ENCODE measurements at regions not wholly inside any gene's neighbourhood (a gene's known extent, or its start where the extent isn't known, plus 50 kb on each side); places are given as distances from the start of the nearest gene placed in this dataset.
"Not testable (repeated sequence)": the region's sequence is repeated elsewhere in the genome, so short reads cannot be mapped to it uniquely, and the experiment has no call there.

DNA sequence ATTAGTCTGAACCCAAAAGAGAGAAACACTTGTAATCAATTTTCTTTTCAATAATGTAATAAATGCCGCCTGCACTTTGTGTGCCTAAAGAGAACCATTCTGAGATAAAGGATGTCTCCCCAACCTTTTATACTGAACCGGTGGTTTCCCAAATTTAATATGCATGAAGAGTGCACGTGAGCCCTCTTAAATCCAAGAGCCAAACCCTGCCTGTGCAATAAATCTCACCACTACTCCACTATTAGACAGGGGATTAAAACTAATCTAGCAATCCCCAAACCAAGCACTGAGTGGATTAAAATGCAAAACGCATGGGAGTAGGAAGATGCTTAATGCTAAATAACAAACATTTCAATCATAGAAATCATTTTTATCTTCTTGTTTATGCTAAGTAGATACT is 351.0 kb upstream of the PSMD7 start:
- H3K9me3 ChIP-seq (ENCODE audit: low read length), result no peaks in the 10 kb centered on the region
- TF ChIP-seq CTCF (IDR thresholded peaks at IDR 0.05; ENCODE audit: low read length) (no peak), EZH2 (IDR thresholded peaks at IDR 0.05; ENCODE audit: borderline replicate concordance, low read length) (no peak)
- H3K79me2 ChIP-seq (ENCODE audit: insufficient read depth, low read length), result no peaks in the 10 kb centered on the region
- H3K4me3 ChIP-seq (ENCODE audit: low read depth, low read length, poor library complexity, severe bottlenecking), result no peak overlapping the region
- no peak overlapping the region for H2AFZ ChIP-seq (ENCODE audit: low read length)
- no peak overlapping the region for H3K27ac ChIP-seq (ENCODE audit: low read depth, low read length, poor library complexity, severe bottlenecking)
- H3K9me2 ChIP-seq (ENCODE audit: low read depth, low read length), result no peaks in the 10 kb centered on the region
- H3K4me1 ChIP-seq (ENCODE audit: insufficient read depth, low read length, severe bottlenecking), result no peaks in the 10 kb centered on the region
- no peak overlapping the region for H3K4me2 ChIP-seq (ENCODE audit: low read length)
- no peaks in the 10 kb centered on the region for H4K20me1 ChIP-seq (ENCODE audit: insufficient read depth, low read length)
- H3K36me3 ChIP-seq (ENCODE audit: insufficient read depth, low read length), result no peaks in the 10 kb centered on the region
- H3K9ac ChIP-seq (ENCODE audit: low read length), result no peak overlapping the region
- H3F3A ChIP-seq (ENCODE audit: insufficient read depth, low read length), result no peaks in the 10 kb centered on the region
- H3K27me3 ChIP-seq (ENCODE audit: insufficient read depth, low read length), result no peaks in the 10 kb centered on the region

DNA sequence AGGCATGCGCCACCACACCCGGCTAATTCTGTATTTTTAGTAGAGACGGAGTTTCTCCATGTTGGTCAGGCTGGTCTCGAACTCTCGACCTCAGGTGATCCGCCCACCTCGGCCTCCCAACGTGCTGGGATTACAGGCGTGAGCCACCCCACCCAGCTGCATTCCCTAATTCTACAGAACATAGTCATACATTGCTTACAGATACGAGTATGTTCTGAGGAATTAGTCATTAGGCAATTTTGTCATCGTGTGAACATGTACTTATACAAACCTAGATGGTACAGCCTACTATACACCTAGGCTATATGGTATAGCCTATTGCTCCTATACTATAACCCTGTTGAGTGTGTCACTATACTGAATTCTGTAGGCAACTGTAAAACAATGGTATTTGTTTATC is 353.4 kb upstream of the PSMD7 start:
- not testable (repeated sequence) for H3K9me2 ChIP-seq (ENCODE audit: low read depth, low read length); H3K36me3 ChIP-seq (ENCODE audit: insufficient read depth, low read length); H3K27ac ChIP-seq (ENCODE audit: low read depth, low read length, poor library complexity, severe bottlenecking); H3K4me3 ChIP-seq (ENCODE audit: low read depth, low read length, poor library complexity, severe bottlenecking); H2AFZ ChIP-seq (ENCODE audit: low read length); H3K9me3 ChIP-seq (ENCODE audit: low read length); H3K4me1 ChIP-seq (ENCODE audit: insufficient read depth, low read length, severe bottlenecking); H3K27me3 ChIP-seq (ENCODE audit: insufficient read depth, low read length); H3K4me2 ChIP-seq (ENCODE audit: low read length); H4K20me1 ChIP-seq (ENCODE audit: insufficient read depth, low read length); H3K79me2 ChIP-seq (ENCODE audit: insufficient read depth, low read length); H3F3A ChIP-seq (ENCODE audit: insufficient read depth, low read length); H3K9ac ChIP-seq (ENCODE audit: low read length)

GRCh38 chr16:73940786-73941185 is 355.8 kb upstream of the PSMD7 start:
- H3K9ac ChIP-seq (ENCODE audit: low read length); H3K9me2 ChIP-seq (ENCODE audit: low read depth, low read length); H3K4me3 ChIP-seq (ENCODE audit: low read depth, low read length, poor library complexity, severe bottlenecking); H3K4me2 ChIP-seq (ENCODE audit: low read length); H4K20me1 ChIP-seq (ENCODE audit: insufficient read depth, low read length); H2AFZ ChIP-seq (ENCODE audit: low read length); H3K27me3 ChIP-seq (ENCODE audit: insufficient read depth, low read length); H3K79me2 ChIP-seq (ENCODE audit: insufficient read depth, low read length); H3K9me3 ChIP-seq (ENCODE audit: low read length); H3K4me1 ChIP-seq (ENCODE audit: insufficient read depth, low read length, severe bottlenecking); H3F3A ChIP-seq (ENCODE audit: insufficient read depth, low read length); H3K27ac ChIP-seq (ENCODE audit: low read depth, low read length, poor library complexity, severe bottlenecking); H3K36me3 ChIP-seq (ENCODE audit: insufficient read depth, low read length): not testable (repeated sequence)

DNA sequence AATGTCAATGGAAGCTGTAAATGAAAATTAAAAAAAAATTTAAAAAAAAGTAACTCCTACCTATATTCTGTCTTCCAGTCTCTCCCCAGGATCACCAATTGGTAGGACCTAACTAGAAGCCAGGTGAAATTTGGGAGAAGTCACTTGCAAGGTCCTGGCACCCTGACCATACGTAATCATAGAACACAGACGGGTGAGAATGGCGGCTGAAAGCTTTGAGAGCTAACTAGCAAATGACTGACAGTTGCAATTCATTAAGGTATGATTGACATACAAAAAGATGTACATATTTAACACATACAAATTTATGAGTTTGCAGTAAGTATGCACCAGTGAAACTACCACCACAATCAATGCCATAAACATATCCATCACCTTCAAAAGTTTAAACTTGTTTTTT is 372.7 kb upstream of the PSMD7 start:
- H3K9me3 ChIP-seq (ENCODE audit: low read length), result 0 out of 2 replicates have a peak, but pooled peaks cover 3% of the 10 kb centered on the region
- no peaks in the 10 kb centered on the region for H3K36me3 ChIP-seq (ENCODE audit: insufficient read depth, low read length)
- no peaks in the 10 kb centered on the region for H3F3A ChIP-seq (ENCODE audit: insufficient read depth, low read length)
- H3K9me2 ChIP-seq (ENCODE audit: low read depth, low read length), result peaks cover 4% of the 10 kb centered on the region; the same call in 1 of the 2 replicates
- no peak overlapping the region for H3K9ac ChIP-seq (ENCODE audit: low read length)
- no peak overlapping the region for H3K27ac ChIP-seq (ENCODE audit: low read depth, low read length, poor library complexity, severe bottlenecking)
- no peak overlapping the region for H3K4me2 ChIP-seq (ENCODE audit: low read length)
- no peaks in the 10 kb centered on the region for H4K20me1 ChIP-seq (ENCODE audit: insufficient read depth, low read length)
- no peaks in the 10 kb centered on the region for H3K27me3 ChIP-seq (ENCODE audit: insufficient read depth, low read length)
- H3K4me1 ChIP-seq (ENCODE audit: insufficient read depth, low read length, severe bottlenecking), result no peaks in the 10 kb centered on the region
- TF ChIP-seq EZH2 (IDR thresholded peaks at IDR 0.05; ENCODE audit: borderline replicate concordance, low read length), result no peak
- no peak for TF ChIP-seq CTCF (IDR thresholded peaks at IDR 0.05; ENCODE audit: low read length)
- H3K79me2 ChIP-seq (ENCODE audit: insufficient read depth, low read length), result no peaks in the 10 kb centered on the region
- no peak overlapping the region for H2AFZ ChIP-seq (ENCODE audit: low read length)
- H3K4me3 ChIP-seq (ENCODE audit: low read depth, low read length, poor library complexity, severe bottlenecking), result no peak overlapping the region
